22Rv1 (cell line): ENCODE measurements at regions not wholly inside any gene's neighbourhood (a gene's known extent, or its start where the extent isn't known, plus 50 kb on each side); places are given as distances from the start of the nearest gene placed in this dataset.

ENCODE experiments used
- CTCF ChIP-seq: fragments of 450-650 bp; IDR thresholded peaks from 2 replicates; pipeline ENCODE4 v1.5.1; 2017; ENCODE audit warnings: mild to moderate bottlenecking
- ZFX ChIP-seq: fragments of 450-650 bp; IDR thresholded peaks from 2 replicates; pipeline ENCODE4 v1.6.1; 2017; ENCODE audit warnings: antibody characterized with exemption, borderline replicate concordance

- TF ChIP-seq CTCF = no peak
- TF ChIP-seq ZFX = no peak
Observed at GRCh38 chr3:73828348-73828747, 203.6 kb upstream of the PDZRN3 start.
